GM19025 (cell line): ENCODE measurements at regions not wholly inside any gene's neighbourhood (a gene's known extent, or its start where the extent isn't known, plus 50 kb on each side); places are given as distances from the start of the nearest gene placed in this dataset.

Experiments
- ATAC-seq: cut with Tn5 transposase; IDR thresholded peaks from one replicate; pipeline ENCODE4 v1.9.1; 2021; ENCODE audit warnings: mild to moderate bottlenecking, low read depth, moderate library complexity; ENCODE audit not compliant: unreplicated experiment

GRCh38 chrX:9311421-9312160 lies 153.3 kb upstream of the TBL1X start:
- ATAC-seq = no peak

- no peak for ATAC-seq
These were observed 151.7 kb upstream of the TBL1X start for GRCh38 chrX:9312922-9313867.

DNA sequence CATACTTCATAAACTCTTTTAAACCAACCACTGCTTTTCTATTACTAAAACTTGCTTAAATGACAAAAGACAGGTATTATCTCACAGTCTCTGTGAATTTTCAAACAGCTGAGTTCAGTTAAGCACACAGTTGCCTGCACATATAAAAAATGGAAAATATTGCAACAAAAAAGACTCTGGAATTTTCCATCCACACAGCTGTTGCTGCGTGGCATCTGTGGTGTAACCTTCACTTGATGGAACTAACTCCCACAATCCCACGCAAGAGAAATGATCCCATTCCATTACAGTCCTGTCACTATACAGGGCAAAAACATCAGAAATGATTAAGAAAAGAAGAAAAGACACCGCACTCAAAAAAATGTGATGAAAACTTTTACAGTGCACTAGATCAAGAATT lies 149.8 kb upstream of the TBL1X start:
- ATAC-seq = no peak

DNA sequence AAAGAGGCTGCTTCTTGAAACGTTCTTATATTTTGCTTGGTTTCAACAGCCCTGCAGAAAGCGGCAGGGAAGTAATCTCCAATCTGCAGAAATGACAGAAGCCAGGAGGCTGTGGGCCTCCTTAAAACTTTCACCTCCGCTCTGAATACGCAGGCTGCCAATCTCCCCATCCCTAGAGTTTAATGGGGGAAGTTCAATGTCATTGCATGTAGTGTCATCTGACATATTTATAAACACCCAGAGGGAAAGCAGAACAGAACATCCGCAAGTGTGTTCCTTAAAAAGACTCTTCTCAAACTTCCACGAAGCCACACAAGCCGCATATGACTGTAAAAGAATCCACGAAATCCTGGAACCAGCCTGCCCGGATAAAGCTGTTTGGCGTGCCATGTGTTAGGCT lies 148.8 kb upstream of the TBL1X start:
- ATAC-seq = no peak

GRCh38 chrX:9317176-9317575 lies 147.7 kb upstream of the TBL1X start:
- ATAC-seq = no peak

GRCh38 chrX:9318213-9318612 lies 146.6 kb upstream of the TBL1X start:
- ATAC-seq = no peak

- no peak for ATAC-seq
These were observed 146.1 kb upstream of the TBL1X start for GRCh38 chrX:9318766-9319165.

DNA sequence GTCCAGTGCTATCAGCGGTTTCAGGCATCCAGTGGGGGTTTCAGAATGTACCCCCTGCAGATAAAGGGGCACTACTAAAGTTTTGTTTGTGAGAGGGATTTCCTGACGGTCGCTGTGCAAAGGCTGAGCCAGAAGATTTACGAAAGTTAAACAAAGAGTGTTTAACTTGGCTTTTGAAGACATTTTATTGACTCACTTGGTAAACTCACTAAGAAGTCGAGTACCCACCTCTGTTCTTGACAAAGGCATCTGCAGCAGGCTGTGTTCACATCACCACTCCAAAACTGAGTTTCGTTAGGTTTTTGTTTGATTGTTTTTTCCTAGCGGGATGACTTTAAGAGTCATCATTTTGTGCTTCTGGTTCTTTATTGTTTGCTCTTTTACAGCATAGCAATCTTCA lies 143.9 kb upstream of the TBL1X start:
- no peak for ATAC-seq

DNA sequence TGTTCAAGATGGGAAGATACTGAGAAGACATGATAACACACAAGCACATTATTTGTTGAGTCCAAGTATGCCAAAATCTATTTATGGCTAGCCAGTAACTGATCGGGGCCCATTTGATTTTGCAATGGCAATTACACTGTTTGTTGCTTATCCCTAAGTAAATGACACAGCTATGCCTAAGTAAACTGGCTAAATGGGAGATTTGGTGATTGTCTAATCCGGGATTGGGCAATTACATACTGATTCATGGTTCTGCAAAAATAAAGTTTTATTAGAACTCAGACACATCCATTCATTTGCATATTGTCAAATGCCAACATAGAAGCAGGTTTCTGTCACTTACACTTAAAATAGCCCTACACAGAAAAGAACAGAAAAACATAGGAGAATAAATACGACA lies 140.2 kb upstream of the TBL1X start:
- no peak for ATAC-seq

- ATAC-seq = no peak
These were observed 138.5 kb upstream of the TBL1X start for GRCh38 chrX:9326369-9326768.

- ATAC-seq = no peak
These were observed 137.6 kb upstream of the TBL1X start for GRCh38 chrX:9327086-9327746.

- no peak for ATAC-seq
These were observed 137.1 kb upstream of the TBL1X start for GRCh38 chrX:9327747-9328145.

- ATAC-seq = no peak
These were observed 135.8 kb upstream of the TBL1X start for GRCh38 chrX:9329056-9329455.

GRCh38 chrX:9330249-9330982 lies 134.4 kb upstream of the TBL1X start:
- no peak for ATAC-seq

- no peak for ATAC-seq
These were observed 130.8 kb upstream of the TBL1X start for GRCh38 chrX:9333873-9334560.

DNA sequence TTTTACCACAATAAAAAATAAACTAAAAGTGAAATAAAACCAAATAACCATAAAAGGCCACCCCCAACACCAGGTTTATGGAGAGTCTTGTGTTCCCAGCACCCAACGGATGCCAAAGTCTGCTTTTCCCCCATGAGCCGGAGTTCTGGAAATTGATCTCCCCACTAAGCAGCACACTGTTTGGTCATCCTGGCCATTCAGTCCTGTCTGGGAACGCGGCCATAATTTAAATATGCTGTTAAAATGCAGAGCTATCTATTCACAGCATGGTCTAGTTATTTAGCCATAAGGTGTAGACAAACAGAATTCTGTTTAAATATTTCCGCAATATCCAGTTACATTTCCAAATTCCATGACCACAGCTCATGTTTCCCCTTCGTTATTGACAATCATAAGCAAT lies 129.6 kb upstream of the TBL1X start:
- no peak for ATAC-seq

DNA sequence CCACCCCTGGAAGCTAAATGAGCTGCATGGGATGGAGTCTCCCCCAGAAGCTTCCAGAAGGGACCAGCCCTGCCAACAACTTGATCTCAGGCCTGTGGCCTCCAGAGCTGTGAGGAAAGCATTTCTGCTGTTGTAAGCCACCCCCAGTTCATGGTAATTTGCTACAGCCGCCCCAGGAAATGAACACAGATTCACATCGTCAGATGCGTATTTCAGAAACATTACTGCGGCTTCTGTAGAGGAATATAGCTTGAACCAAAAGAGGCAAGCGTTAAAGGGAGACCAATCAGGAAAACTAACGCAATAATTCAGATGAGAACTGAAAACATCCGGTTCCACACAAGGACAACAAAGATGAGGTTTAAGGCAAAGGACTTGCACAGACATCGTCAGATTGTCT lies 128.4 kb upstream of the TBL1X start:
- ATAC-seq = no peak

DNA sequence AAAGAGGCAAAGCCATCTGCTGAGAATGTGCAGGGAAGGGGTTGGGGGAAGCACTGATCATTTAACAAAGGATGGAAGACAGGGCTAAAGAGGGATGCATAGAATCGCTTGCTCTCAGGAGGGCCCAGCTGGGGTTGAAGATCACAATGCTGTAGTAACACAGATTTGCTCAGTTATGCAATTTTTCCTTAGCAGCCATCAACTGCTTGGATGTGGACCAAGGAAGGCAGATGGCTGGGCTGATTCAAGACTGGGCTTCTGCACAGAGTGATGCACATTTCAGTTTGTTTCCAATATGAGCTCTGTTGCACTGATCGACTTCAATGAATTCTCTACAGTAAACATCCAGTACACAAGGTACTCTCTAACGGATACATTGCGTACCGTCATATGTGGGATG lies 127.8 kb upstream of the TBL1X start:
- ATAC-seq = no peak

- ATAC-seq = no peak
These were observed 125.9 kb upstream of the TBL1X start for GRCh38 chrX:9338986-9339385.
